ENCODE measurements at regions not wholly inside any gene's neighbourhood (a gene's known extent, or its start where the extent isn't known, plus 50 kb on each side); places are given as distances from the start of the nearest gene placed in this dataset.
A peak's percentile ranks its signal among the peaks of the same experiment; 100 is the strongest.

- Mint-ChIP-seq H3K9me3 (peaks cover 5% of the 10 kb centered on the region), H3K4me1 (peaks cover 11% of the 10 kb centered on the region), H3K36me3 (ENCODE audit: low read depth) (peaks cover 4% of the 10 kb centered on the region), H3K27ac (no peak overlapping the region), H3K27me3 (no peaks in the 10 kb centered on the region), H3K4me3 (no peak overlapping the region)
- no peak for DNase-seq
- ChIA-PET POLR2A (interaction anchor here (0.7 kb wide), 1 partner anchor 1279 kb away, joined by 4 read pairs; no protein-coding TSS in a partner anchor), CTCF (no interaction called here)
- ATAC-seq (ENCODE audit: low read depth): no peak
- intact Hi-C loops (cut with micrococcal nuclease): loop anchor here (10.0 kb wide), 1 partner anchor 1592 kb away; no protein-coding TSS in a partner anchor
- TF ChIP-seq CTCF (IDR thresholded peaks at IDR 0.05): no peak
These were observed 89.1 kb downstream of the ACTL7B start for GRCh38 chr9:108766626-108767161.

- Mint-ChIP-seq H3K4me1 (peaks cover 11% of the 10 kb centered on the region), H3K4me3 (no peak overlapping the region), H3K9me3 (peaks cover 4% of the 10 kb centered on the region), H3K27me3 (no peaks in the 10 kb centered on the region), H3K27ac (no peak overlapping the region), H3K36me3 (ENCODE audit: low read depth) (peaks cover 3% of the 10 kb centered on the region)
- DNase-seq (no peak), ATAC-seq (ENCODE audit: low read depth) (no peak)
- ChIA-PET POLR2A (no interaction called here), CTCF (no interaction called here)
- intact Hi-C loops (cut with micrococcal nuclease): loop anchor here (10.0 kb wide), 1 partner anchor 1590 kb away; no protein-coding TSS in a partner anchor
- no peak for TF ChIP-seq CTCF (IDR thresholded peaks at IDR 0.05)
These were observed 90.5 kb downstream of the ACTL7B start for GRCh38 chr9:108765265-108765664.

GRCh38 chr9:108762348-108763055 is 93.3 kb downstream of the ACTL7B start:
- intact Hi-C loops (cut with micrococcal nuclease): loop anchor here (1.0 to 10.0 kb wide), 3 partner anchors 1278 to 1588 kb away; no protein-coding TSS in a partner anchor
- Mint-ChIP-seq H3K27me3 (peaks cover 2% of the 10 kb centered on the region), H3K36me3 (ENCODE audit: low read depth) (no peaks in the 10 kb centered on the region), H3K9me3 (peaks cover 2% of the 10 kb centered on the region), H3K4me1 (peaks cover 11% of the 10 kb centered on the region), H3K4me3 (no peak overlapping the region), H3K27ac (no peak overlapping the region)
- CTCF ChIA-PET: interaction anchor here (0.8 to 2.0 kb wide), 3 partner anchors 40 to 1625 kb away, joined by 3 to 7 read pairs (median 7); no protein-coding TSS in a partner anchor
- ATAC-seq (ENCODE audit: low read depth) (no peak), DNase-seq (no peak)
- POLR2A ChIA-PET: no interaction called here
- TF ChIP-seq CTCF (IDR thresholded peaks at IDR 0.05): no peak

GRCh38 chr9:108761655-108762347 is 94.0 kb downstream of the ACTL7B start:
- Mint-ChIP-seq H3K27ac (no peak overlapping the region), H3K9me3 (peaks cover 2% of the 10 kb centered on the region), H3K4me3 (no peak overlapping the region), H3K4me1 (peaks cover 9% of the 10 kb centered on the region), H3K36me3 (ENCODE audit: low read depth) (no peaks in the 10 kb centered on the region), H3K27me3 (peaks cover 2% of the 10 kb centered on the region)
- ChIA-PET CTCF (interaction anchor here (0.9 to 2.0 kb wide), 3 partner anchors 1278 to 1625 kb away, joined by 3 to 10 read pairs (median 7); no protein-coding TSS in a partner anchor), POLR2A (no interaction called here)
- TF ChIP-seq CTCF (IDR thresholded peaks at IDR 0.05): peak; percentile 68
- intact Hi-C loops (cut with micrococcal nuclease): loop anchor here (1.0 to 10.0 kb wide), 5 partner anchors 195 to 1587 kb away; no protein-coding TSS in a partner anchor
- DNase-seq (no peak), ATAC-seq (ENCODE audit: low read depth) (peak; percentile 40)

- Mint-ChIP-seq H3K9me3 (peaks cover 2% of the 10 kb centered on the region), H3K27me3 (peaks cover 2% of the 10 kb centered on the region), H3K36me3 (ENCODE audit: low read depth) (no peaks in the 10 kb centered on the region), H3K4me1 (peaks cover under 1% of the 10 kb centered on the region), H3K27ac (no peak overlapping the region), H3K4me3 (no peak overlapping the region)
- ChIA-PET CTCF (interaction anchor here (0.9 to 2.0 kb wide), 3 partner anchors 1277 to 1624 kb away, joined by 3 to 10 read pairs (median 7); no protein-coding TSS in a partner anchor), POLR2A (no interaction called here)
- no peak for TF ChIP-seq CTCF (IDR thresholded peaks at IDR 0.05)
- intact Hi-C loops (cut with micrococcal nuclease): loop anchor here (1.0 to 10.0 kb wide), 3 partner anchors 194 to 1586 kb away; no protein-coding TSS in a partner anchor
- DNase-seq (no peak), ATAC-seq (ENCODE audit: low read depth) (no peak)
These were observed 94.9 kb downstream of the ACTL7B start for GRCh38 chr9:108760841-108761240.
